ENCODE measurements at regions not wholly inside any gene's neighbourhood (a gene's known extent, or its start where the extent isn't known, plus 50 kb on each side); places are given as distances from the start of the nearest gene placed in this dataset.

DNA sequence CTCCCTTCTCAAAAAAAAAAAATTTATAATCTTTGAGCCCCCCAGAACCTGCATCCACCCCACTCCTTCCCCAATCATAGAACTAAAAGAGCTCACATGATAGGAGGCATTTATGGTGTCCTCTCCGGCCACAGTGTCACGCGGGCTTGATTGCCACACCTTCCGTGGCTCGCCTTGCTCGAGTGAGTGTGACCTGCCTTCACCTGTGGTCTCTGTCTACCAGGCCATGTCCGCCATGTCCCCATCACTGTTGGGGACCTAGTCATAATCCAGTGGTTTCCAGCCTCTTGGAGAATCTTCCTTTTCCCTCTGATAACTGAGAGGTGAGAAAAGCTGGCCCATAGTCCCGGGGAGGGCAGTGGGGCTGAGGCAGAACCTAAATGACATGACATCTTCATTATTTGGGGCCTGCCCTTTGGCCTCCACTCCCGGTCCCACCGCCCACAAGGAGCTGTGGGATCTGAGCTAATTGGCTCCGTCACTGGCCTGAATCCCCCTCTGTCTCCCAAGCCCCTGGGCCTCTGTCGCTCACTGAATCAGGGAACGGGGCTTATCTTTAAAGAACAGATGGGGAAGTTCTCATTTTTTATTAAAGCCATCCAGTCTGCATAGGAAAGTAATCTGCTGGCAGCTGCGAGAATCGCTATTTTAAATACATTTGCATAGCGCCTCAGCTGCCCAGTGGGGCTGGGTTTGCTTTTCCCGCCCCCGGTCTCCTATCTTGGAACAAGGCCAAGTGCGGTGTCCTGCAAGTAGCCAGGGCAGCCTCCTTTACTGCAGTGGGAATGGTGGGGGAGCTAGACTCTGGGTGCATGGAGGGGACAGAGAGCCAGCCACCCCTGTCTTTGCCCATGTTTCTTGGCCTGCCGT is 197.6 kb upstream of the PMEPA1 start:
- TF ChIP-seq, protein P1, sequence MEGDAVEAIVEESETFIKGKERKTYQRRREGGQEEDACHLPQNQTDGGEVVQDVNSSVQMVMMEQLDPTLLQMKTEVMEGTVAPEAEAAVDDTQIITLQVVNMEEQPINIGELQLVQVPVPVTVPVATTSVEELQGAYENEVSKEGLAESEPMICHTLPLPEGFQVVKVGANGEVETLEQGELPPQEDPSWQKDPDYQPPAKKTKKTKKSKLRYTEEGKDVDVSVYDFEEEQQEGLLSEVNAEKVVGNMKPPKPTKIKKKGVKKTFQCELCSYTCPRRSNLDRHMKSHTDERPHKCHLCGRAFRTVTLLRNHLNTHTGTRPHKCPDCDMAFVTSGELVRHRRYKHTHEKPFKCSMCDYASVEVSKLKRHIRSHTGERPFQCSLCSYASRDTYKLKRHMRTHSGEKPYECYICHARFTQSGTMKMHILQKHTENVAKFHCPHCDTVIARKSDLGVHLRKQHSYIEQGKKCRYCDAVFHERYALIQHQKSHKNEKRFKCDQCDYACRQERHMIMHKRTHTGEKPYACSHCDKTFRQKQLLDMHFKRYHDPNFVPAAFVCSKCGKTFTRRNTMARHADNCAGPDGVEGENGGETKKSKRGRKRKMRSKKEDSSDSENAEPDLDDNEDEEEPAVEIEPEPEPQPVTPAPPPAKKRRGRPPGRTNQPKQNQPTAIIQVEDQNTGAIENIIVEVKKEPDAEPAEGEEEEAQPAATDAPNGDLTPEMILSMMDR (IDR thresholded peaks at IDR 0.05 in 8 of 11, conservative IDR thresholded peaks at IDR 0.05 in 3 of 11) = no peak
- no peak for TF ChIP-seq POLR2AphosphoS5 (IDR thresholded peaks at IDR 0.05)
- no peak for TF ChIP-seq POLR2A (IDR thresholded peaks at IDR 0.05)
- intact Hi-C loops (cut with DNase I; ENCODE audit: low total_unique reads) = no loop called here
- Histone ChIP-seq H3K4me3 (no peak overlapping the region), H3K4me1 (peaks cover 0 to 6% (median 2%) of the 10 kb centered on the region in 6 donors), H3K9me3 (no peaks in the 10 kb centered on the region), H3K36me3 (no peaks in the 10 kb centered on the region), H3K27ac (no peak overlapping the region), H3K27me3 (replicated peaks in 1 of 7) (peaks cover 0 to 22% (median 0%) of the 10 kb centered on the region in 7 donors)
- DNase-seq = no peak
- 45 to 59% (median 56%) methylated on average over 20 of the region's 20 CpGs for WGBS, 5 donors

DNA sequence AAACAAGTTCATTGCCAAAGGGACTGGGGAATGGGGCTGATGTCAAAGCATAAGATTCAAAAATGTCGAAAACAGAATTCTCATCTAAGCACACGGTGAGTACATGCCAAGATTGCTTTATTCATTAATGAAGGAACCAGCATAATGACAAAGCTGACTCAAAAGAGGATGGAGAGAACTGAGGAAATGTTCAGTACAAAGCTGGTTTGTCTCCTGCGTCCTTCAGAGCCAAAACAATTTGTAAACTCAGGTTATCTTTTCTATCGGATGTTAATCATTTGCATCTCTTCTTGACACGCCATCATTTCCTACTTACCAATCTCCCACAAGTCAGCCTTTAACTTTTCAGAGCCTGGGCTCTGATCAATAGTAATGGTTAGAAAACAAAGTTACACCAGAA is 195.6 kb upstream of the PMEPA1 start:
- no peaks in the 10 kb centered on the region for H3K4me1 ChIP-seq
- no peak for TF ChIP-seq POLR2A (IDR thresholded peaks at IDR 0.05)
- no peak overlapping the region for H3K4me3 ChIP-seq
- H3K27ac ChIP-seq = no peak overlapping the region
- intact Hi-C loops (cut with DNase I; ENCODE audit: low total_unique reads) = no loop called here
- peaks cover 0 to 33% (median 0%) of the 10 kb centered on the region in 7 donors for H3K27me3 ChIP-seq (replicated peaks in 1 of 7)
- no peaks in the 10 kb centered on the region for H3K36me3 ChIP-seq
- H3K9me3 ChIP-seq = no peaks in the 10 kb centered on the region
- 84 to 91% (median 89%) methylated on average over 5 of the region's 5 CpGs for WGBS, 5 donors
- DNase-seq = no peak

DNA sequence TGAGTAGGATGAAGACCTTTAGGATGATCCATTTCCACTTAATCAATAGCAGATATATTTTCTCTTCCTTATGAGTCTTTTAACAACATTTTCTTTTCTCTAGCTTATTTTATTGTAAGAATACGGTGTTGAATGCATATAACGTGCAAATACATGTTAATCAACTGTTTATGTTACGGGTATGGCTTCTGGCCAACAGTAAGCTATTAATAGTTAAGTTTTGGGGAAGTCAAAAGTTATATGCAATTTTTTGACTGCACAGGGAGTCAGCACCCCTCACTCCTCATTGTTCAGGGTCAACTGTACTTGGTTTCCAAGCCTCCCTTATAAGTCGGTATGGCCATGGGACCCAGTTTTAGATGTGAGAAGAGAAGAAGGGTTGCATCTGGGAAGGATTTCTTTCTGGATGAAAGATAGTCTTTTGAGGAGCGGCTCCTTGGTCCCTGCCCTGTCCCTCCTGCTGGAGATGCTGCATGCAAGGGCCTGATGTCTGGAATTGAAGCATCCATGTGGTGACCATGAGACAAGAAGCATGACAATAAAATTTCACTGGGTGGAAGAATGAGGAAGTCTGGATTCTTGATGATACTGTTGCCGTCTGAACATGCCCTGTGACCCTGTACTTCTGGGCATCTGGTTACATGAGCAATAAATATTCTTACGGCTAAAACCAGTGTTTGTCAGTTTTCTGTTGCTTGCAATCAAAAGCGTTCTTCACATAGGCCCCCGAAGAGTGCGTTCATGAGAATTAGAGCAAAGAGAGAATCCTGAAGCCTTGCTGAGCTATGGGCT is 194.7 kb upstream of the PMEPA1 start:
- no peak for TF ChIP-seq POLR2A (IDR thresholded peaks at IDR 0.05)
- TF ChIP-seq POLR2AphosphoS5 (IDR thresholded peaks at IDR 0.05) = no peak
- TF ChIP-seq, protein P1 (IDR thresholded peaks at IDR 0.05 in 8 of 11, conservative IDR thresholded peaks at IDR 0.05 in 3 of 11) = no peak
- no peaks in the 10 kb centered on the region for H3K9me3 ChIP-seq
- no peaks in the 10 kb centered on the region for H3K36me3 ChIP-seq
- no peak overlapping the region for H3K27ac ChIP-seq
- intact Hi-C loops (cut with DNase I; ENCODE audit: low total_unique reads) = no loop called here
- H3K27me3 ChIP-seq (replicated peaks in 1 of 7) = peaks cover 0 to 34% (median 0%) of the 10 kb centered on the region in 7 donors
- H3K4me3 ChIP-seq = no peak overlapping the region
- H3K4me1 ChIP-seq = no peaks in the 10 kb centered on the region
- 40 to 57% (median 43%) methylated on average over 10 of the region's 10 CpGs for WGBS, 5 donors
- no peak for DNase-seq

DNA sequence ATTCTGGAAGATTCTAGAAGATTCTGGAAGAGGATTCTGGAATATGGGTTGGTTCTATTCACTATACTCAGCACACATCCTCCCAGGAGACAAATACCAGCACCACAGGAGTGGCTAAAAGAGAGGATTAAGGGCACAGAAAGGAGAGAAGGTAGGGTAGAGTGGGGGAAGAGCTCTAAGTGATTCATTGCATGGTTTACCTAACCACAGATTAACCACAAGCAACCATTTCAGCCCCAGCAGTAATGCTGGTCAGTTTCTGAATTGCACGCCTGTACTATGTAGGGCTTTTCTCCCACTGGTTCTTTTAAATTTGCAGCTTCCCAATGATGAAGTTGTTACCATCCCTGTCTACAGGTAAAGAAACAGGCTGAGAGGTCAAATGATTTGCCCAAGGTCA is 192.7 kb upstream of the PMEPA1 start:
- Histone ChIP-seq H3K4me3 (no peak overlapping the region), H3K36me3 (no peaks in the 10 kb centered on the region), H3K27me3 (replicated peaks in 1 of 7) (peaks cover 0 to 29% (median 0%) of the 10 kb centered on the region in 7 donors), H3K9me3 (no peaks in the 10 kb centered on the region), H3K27ac (no peak overlapping the region), H3K4me1 (no peaks in the 10 kb centered on the region)
- intact Hi-C loops (cut with DNase I; ENCODE audit: low total_unique reads) = no loop called here
- DNase-seq = no peak
- TF ChIP-seq, protein P1 (IDR thresholded peaks at IDR 0.05 in 8 of 11, conservative IDR thresholded peaks at IDR 0.05 in 3 of 11) = no peak
- no peak for TF ChIP-seq POLR2A (IDR thresholded peaks at IDR 0.05)
- TF ChIP-seq POLR2AphosphoS5 (IDR thresholded peaks at IDR 0.05) = no peak
- 22 to 56% (median 34%) methylated on average over 1 of the region's 1 CpG for WGBS, 5 donors
